Mesodermal cell (in vitro differentiated cells): ENCODE measurements at regions not wholly inside any gene's neighbourhood (a gene's known extent, or its start where the extent isn't known, plus 50 kb on each side); places are given as distances from the start of the nearest gene placed in this dataset.

Experiments used
- H3K27ac ChIP-seq: 2 replicates; pipeline ENCODE4 v1.7.0; 2013; ENCODE audit warnings: mild to moderate bottlenecking, low read depth, low read length, moderate library complexity; ENCODE audit not compliant: severe bottlenecking
- H3K36me3 ChIP-seq: 2 replicates; pipeline ENCODE4 v1.7.1; 2013; ENCODE audit warnings: mild to moderate bottlenecking, low read length, moderate library complexity; ENCODE audit not compliant: control insufficient read depth, insufficient read depth
- H3K4me1 ChIP-seq: one replicate; pipeline ENCODE4 v1.7.1; 2013; ENCODE audit warnings: mild to moderate bottlenecking, low read length; ENCODE audit not compliant: insufficient read depth, control insufficient read depth, poor library complexity, severe bottlenecking
- H3K4me3 ChIP-seq: 2 replicates; pipeline ENCODE4 v1.7.0; 2013; ENCODE audit warnings: low read length, control low read depth, mild to moderate bottlenecking; ENCODE audit not compliant: insufficient read depth, poor library complexity, severe bottlenecking; ENCODE audit errors: extremely low read depth
- H3K9me3 ChIP-seq: 2 replicates; pipeline ENCODE4 v1.7.1; 2013; ENCODE audit warnings: mild to moderate bottlenecking, low read length, moderate library complexity; ENCODE audit not compliant: control insufficient read depth
- WGBS, 2 experiments: methylation state at CpG; one replicate each; pipeline ENCODE4 v1.1.5; 2013; ENCODE audit warnings: missing lambda C conversion rate in 2 of 2; ENCODE audit not compliant: insufficient coverage in 2 of 2; 5-methylcytosine and 5-hydroxymethylcytosine counted together

DNA sequence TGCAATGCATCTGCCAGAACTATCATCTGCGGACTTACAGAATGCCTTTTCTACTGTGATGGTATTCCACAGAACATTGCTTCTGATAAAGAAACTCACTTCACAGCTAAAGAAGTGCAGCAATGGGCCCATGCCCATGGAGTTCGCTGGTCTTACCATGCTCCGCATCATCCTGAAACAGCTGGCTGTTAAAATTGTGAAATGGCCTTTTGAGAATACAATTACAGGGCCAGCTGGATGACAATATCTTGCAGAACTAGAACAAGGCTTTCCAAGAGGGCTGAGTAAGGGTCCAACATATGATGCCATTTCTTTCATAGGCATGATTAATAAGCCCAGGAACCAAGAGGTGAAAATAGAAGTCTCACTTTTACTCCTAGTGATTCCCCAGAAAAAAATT, 104.1 kb upstream of the ADCY1 start:
- Histone ChIP-seq H3K36me3 (no peaks in the 10 kb centered on the region), H3K27ac (no peak overlapping the region), H3K4me1 (no peaks in the 10 kb centered on the region), H3K9me3 (no peaks in the 10 kb centered on the region), H3K4me3 (no peak overlapping the region)
- WGBS, 2 experiments, result 63 to 89% methylated on average over 3 of the region's 3 CpGs

DNA sequence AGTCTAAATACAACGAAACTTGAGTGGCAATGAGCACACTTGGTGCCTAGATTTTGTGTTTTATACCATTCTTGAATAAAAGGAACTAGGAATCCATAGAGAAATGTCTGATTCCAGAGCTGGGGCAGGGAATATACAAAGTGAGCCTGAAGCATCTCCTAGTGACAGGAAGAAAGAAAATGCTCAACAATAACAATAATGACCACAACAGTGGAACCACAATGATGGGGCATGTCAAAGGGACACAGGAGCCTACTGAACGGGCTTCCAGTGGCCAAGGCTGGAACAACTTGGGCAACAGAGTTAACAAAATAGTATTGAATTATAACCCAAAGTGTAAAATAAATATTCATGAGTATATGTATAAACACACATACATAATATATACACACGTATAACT, 94.4 kb upstream of the ADCY1 start:
- H3K4me3 ChIP-seq, result no peak overlapping the region
- H3K9me3 ChIP-seq, result no peaks in the 10 kb centered on the region
- no peaks in the 10 kb centered on the region for H3K36me3 ChIP-seq
- H3K4me1 ChIP-seq, result no peaks in the 10 kb centered on the region
- 80 to 100% methylated on average over 1 of the region's 3 CpGs for WGBS, 2 experiments
- no peak overlapping the region for H3K27ac ChIP-seq

DNA sequence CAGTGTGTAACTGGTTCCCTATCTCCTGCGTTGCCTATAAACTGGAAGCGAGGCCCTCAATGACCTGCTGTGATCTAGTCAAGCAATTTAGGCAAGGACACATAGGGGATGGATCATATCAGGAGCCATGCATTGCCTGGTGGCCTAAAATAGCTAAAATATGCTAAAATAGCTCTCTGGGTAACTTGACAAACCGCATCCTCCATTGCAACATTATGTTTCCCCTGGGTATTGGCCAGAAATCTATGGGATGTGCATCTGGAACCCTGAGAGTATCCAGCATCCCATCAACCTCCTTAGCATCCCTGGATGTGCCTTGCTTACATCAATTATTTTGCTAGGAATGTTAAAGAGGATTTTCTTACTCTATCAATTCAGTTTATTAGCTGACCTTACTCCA, 91.7 kb upstream of the ADCY1 start:
- no peaks in the 10 kb centered on the region for H3K36me3 ChIP-seq
- H3K4me3 ChIP-seq, result no peak overlapping the region
- no peaks in the 10 kb centered on the region for H3K9me3 ChIP-seq
- 70 to 82% methylated on average over 3 of the region's 3 CpGs for WGBS, 2 experiments
- H3K4me1 ChIP-seq, result no peaks in the 10 kb centered on the region
- no peak overlapping the region for H3K27ac ChIP-seq

GRCh38 chr7:45484094-45484493, 90.1 kb upstream of the ADCY1 start:
- Histone ChIP-seq H3K27ac (no peak overlapping the region), H3K36me3 (no peaks in the 10 kb centered on the region), H3K9me3 (no peaks in the 10 kb centered on the region), H3K4me1 (no peaks in the 10 kb centered on the region), H3K4me3 (no peak overlapping the region)
- WGBS, 2 experiments, result 55 to 57% methylated on average over 2 to 4 of the region's 7 CpGs

- H3K36me3 ChIP-seq, result no peaks in the 10 kb centered on the region
- H3K4me1 ChIP-seq, result no peaks in the 10 kb centered on the region
- no peak overlapping the region for H3K4me3 ChIP-seq
- WGBS, 2 experiments, result 88% methylated on average over 1 of the region's 2 CpGs; no CpG with 5 or more reads in 1 of the 2 experiments
- H3K9me3 ChIP-seq, result no peaks in the 10 kb centered on the region
- no peak overlapping the region for H3K27ac ChIP-seq
Measured at GRCh38 chr7:45486575-45486974, 87.6 kb upstream of the ADCY1 start.

DNA sequence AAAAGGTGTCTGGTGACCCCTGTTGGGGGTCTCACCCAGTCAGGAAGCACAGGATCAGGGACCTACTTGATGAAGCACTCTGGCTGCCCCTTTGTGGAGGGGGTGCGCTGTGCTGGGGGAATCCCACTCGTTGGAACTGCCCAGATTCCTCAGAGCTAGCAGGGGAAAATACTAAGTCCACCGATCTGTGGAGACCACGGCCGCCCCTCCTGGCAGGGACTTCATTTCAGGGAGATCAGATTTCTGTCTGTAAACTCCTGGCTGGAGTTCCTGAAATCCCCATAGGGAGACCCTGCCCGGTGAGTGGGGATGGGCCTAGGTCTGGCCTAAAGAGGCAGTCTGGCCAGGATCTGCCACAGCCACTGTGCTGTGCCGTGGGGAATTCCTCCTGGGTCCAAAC, 79.3 kb upstream of the ADCY1 start:
- no peaks in the 10 kb centered on the region for H3K9me3 ChIP-seq
- H3K4me3 ChIP-seq, result no peak overlapping the region
- WGBS, 2 experiments, result 78 to 81% methylated on average over 5 to 7 of the region's 7 CpGs
- H3K4me1 ChIP-seq, result no peaks in the 10 kb centered on the region
- no peak overlapping the region for H3K27ac ChIP-seq
- no peaks in the 10 kb centered on the region for H3K36me3 ChIP-seq

DNA sequence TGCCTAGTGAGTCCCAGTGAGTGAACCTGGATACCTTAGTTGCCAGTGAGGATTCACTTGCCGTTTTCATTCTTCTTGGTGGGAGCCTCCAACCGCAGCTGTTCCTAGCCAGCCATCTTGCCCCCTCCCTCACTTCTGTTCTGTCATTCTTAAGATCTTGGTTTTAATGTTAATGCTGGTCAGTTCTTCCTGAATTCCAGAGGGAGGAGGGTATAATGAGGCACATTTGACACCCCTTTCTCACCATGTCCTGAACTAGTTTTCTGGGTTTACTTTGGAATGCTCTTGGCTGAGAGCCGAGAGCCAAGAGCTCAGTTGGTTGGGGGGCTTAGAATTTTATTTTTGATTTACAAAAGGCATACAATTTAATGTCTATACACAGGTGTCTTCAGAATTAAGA, 78.5 kb upstream of the ADCY1 start:
- no peak overlapping the region for H3K4me3 ChIP-seq
- no peaks in the 10 kb centered on the region for H3K36me3 ChIP-seq
- H3K9me3 ChIP-seq, result no peaks in the 10 kb centered on the region
- no peak overlapping the region for H3K27ac ChIP-seq
- no CpG with 5 or more reads among the region's 3 CpGs for WGBS, 2 experiments
- no peaks in the 10 kb centered on the region for H3K4me1 ChIP-seq

DNA sequence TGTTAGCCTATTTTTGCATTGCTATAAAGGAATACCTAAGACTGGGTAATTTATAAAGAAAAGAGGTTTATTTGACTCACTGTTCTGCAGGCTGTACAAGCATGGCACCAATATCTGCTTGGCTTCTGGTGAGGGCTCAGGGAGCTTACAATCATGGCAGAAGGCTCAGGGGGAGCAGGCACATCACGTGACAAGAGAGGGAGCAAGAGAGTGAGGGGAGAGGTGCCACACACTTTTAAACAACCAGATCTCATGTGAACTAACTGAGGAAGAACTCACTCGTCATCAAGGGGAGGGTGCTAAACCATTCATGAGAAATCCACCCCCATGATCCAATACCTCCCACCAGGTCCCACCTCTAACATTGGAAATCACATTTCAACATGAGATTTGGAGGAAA, 73.9 kb upstream of the ADCY1 start:
- Histone ChIP-seq H3K9me3 (peaks cover 15% of the 10 kb centered on the region), H3K4me1 (no peaks in the 10 kb centered on the region), H3K27ac (no peak overlapping the region), H3K4me3 (no peak overlapping the region), H3K36me3 (no peaks in the 10 kb centered on the region)
- 90% methylated on average over 2 of the region's 2 CpGs; no CpG with 5 or more reads in 1 of the 2 experiments for WGBS, 2 experiments

- H3K27ac ChIP-seq, result no peak overlapping the region
- 51 to 53% methylated on average over 2 of the region's 2 CpGs for WGBS, 2 experiments
Measured at GRCh38 chr7:45501791-45502190, 72.4 kb upstream of the ADCY1 start.

GRCh38 chr7:45506059-45506458, 68.1 kb upstream of the ADCY1 start:
- peaks cover 17% of the 10 kb centered on the region for H3K9me3 ChIP-seq
- 92 to 93% methylated on average over 1 of the region's 1 CpG for WGBS, 2 experiments

More at GRCh38 chr7:45501791-45502190, 72.4 kb upstream of the ADCY1 start:
- no peaks in the 10 kb centered on the region for H3K36me3 ChIP-seq
- no peak overlapping the region for H3K4me3 ChIP-seq
- H3K9me3 ChIP-seq, result peaks cover 17% of the 10 kb centered on the region
- no peaks in the 10 kb centered on the region for H3K4me1 ChIP-seq

DNA sequence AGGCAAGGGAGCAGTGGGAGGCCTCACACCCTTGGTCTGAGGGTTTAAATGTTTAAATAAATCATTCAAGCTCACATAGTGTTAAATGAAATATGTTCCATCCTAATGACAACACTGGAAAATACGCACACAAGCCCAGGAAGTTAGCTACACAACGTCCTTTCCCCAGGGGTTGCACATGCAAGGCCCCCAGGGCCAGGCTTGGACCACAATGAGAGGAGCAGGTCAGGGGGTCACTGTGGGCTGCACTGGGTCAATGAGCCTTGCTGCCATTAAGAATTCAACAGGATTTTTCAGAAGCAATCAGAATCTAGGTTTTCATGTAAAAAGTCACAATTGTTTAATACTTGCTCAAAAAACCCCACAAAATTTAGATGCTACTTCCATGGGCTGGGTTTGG, 64.9 kb upstream of the ADCY1 start:
- no peak overlapping the region for H3K4me3 ChIP-seq
- H3K9me3 ChIP-seq, result peaks cover 12% of the 10 kb centered on the region
- no peaks in the 10 kb centered on the region for H3K36me3 ChIP-seq
- no peaks in the 10 kb centered on the region for H3K4me1 ChIP-seq
- H3K27ac ChIP-seq, result no peak overlapping the region
- 88 to 100% methylated on average over 2 of the region's 2 CpGs for WGBS, 2 experiments

More at GRCh38 chr7:45506059-45506458, 68.1 kb upstream of the ADCY1 start:
- Histone ChIP-seq H3K4me3 (no peak overlapping the region), H3K4me1 (no peaks in the 10 kb centered on the region), H3K36me3 (no peaks in the 10 kb centered on the region), H3K27ac (no peak overlapping the region)
